Raji (cell line): ENCODE measurements at regions not wholly inside any gene's neighbourhood (a gene's known extent, or its start where the extent isn't known, plus 50 kb on each side); places are given as distances from the start of the nearest gene placed in this dataset.

Experiments used
- POLR2A ChIP-seq: IDR thresholded peaks from 2 replicates; pipeline ENCODE4 v1.6.1; 2011; ENCODE audit warnings: low read depth, low read length, control low read depth; ENCODE audit not compliant: insufficient read depth

DNA sequence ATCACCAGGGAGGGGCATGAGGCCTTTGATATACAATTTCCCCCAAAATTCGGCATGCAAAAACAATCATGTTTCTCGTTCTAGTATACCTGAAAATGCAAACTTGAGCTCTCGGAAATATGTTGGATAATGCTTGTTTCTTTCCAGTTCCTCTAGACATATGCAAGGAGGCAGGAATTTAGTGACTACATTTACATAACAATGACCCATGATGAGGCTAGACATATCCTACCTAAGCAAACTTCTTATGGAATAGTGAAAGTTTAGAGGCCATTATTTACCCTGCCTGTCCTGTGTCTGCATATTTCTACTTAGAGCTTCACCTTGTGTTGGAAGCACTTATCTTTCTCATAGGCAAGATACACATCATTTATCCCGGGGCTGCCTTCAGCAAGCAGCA, 514.6 kb downstream of the KCNJ2 start:
- TF ChIP-seq POLR2A: no peak

DNA sequence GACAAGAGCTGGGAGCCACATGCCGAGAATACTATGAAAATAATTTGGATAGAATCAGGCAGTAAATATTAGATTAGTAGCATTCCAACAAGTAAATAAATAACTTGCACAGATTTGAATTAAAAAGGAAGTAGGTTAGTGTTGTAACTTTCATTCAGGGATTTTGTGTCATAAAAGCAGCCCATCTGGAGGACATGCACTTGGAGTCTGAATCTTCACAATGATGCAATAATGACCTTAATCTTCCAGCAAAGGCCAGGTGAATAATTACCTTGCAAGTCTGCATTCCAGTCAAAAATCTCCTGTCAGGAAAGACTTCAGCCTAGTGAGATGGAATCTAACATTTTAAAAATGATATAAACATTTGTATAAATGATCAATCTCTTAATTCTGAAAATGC, 518.1 kb downstream of the KCNJ2 start:
- no peak for TF ChIP-seq POLR2A

- TF ChIP-seq POLR2A: no peak
Observed at GRCh38 chr17:70691150-70691549, 521.8 kb downstream of the KCNJ2 start.

- no peak for TF ChIP-seq POLR2A
Observed at GRCh38 chr17:70699408-70699807, 530.1 kb downstream of the KCNJ2 start.

- TF ChIP-seq POLR2A: no peak
Observed at GRCh38 chr17:70702683-70703255, 533.4 kb downstream of the KCNJ2 start.

GRCh38 chr17:70709596-70709995, 540.3 kb downstream of the KCNJ2 start:
- no peak for TF ChIP-seq POLR2A

- TF ChIP-seq POLR2A: no peak
Observed at GRCh38 chr17:70713694-70714093, 544.4 kb downstream of the KCNJ2 start.

- TF ChIP-seq POLR2A: no peak
Observed at GRCh38 chr17:70716551-70716950, 547.2 kb downstream of the KCNJ2 start.

DNA sequence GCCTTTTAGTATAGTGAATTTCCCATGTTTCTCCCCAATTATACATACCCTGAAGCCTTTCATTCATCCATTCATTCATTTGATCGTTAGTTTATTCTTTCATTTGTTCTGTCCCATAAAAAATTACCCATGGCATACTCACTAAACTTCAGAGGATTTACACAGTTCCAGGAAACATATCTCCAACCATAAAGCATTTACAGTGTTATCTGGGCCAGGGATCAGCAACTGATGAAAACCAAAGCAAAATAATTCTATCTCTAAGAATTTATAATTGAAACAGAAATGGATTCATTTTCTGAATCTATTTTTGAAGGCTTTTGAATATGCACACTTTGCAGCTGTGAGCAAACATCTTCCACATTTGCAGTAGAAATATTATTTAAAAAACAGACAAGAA, 547.7 kb downstream of the KCNJ2 start:
- no peak for TF ChIP-seq POLR2A

GRCh38 chr17:70736375-70736957, 567.1 kb downstream of the KCNJ2 start:
- no peak for TF ChIP-seq POLR2A

GRCh38 chr17:70739065-70739464, 569.7 kb downstream of the KCNJ2 start:
- no peak for TF ChIP-seq POLR2A

- no peak for TF ChIP-seq POLR2A
Observed at GRCh38 chr17:70750983-70751382, 581.7 kb downstream of the KCNJ2 start.

GRCh38 chr17:70752966-70753467, 583.7 kb downstream of the KCNJ2 start:
- TF ChIP-seq POLR2A: no peak

GRCh38 chr17:70763018-70763417, 593.7 kb downstream of the KCNJ2 start:
- TF ChIP-seq POLR2A: no peak

DNA sequence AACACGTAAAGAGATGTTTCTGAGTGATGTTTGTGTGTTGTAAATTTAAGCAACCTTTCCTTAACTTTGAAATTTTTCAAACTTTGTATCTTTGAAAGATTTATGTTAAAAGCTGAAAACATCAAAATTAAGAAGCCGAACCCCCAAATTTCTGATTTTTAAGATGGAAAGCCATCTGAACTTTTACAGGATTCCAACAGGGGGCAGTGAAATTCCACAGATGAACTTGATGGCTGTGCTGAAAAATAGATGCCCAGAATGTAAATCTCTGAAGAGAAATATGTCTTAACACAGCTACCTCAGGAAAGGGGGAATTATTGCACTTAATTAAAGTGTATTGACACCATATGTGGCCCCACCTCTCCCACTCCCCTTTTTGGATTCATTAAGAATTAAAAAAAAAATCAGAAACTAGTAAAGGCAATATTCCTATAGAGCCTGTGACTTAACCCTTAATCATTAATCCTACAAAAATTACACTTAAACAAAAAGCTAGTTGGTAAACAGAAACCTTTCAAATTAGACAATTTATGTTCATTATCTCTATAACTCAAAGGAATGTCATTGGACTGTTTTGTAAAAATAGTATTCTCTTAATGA, 597.9 kb downstream of the KCNJ2 start:
- TF ChIP-seq POLR2A: no peak

GRCh38 chr17:70769956-70770355, 600.6 kb downstream of the KCNJ2 start:
- TF ChIP-seq POLR2A: no peak
